SK-N-SH (cell line): ENCODE measurements at regions not wholly inside any gene's neighbourhood (a gene's known extent, or its start where the extent isn't known, plus 50 kb on each side); places are given as distances from the start of the nearest gene placed in this dataset.

Experiments
- CTCF ChIA-PET: fragments of 300-600, 350-600 bp; formaldehyde crosslinking; extraction: SDS; loops from one replicate; lab custom pipeline; 2021; lab: Yijun Ruan, JAX
- POLR2A ChIA-PET: fragments of 350-600 bp; sonication (Branson Sonifier 250); formaldehyde crosslinking; extraction: SDS; loops from one replicate; lab custom pipeline; 2020; ENCODE audit warnings: antibody characterized with exemption, inconsistent platforms; lab: Yijun Ruan, JAX
- DNase-seq: peaks from one replicate; pipeline ENCODE4 v3.0.0; 2012
- H2AFZ ChIP-seq: fragments of 200-600 bp; sonication (generic); 2 replicates; pipeline ENCODE4 v1.8.1; 2016; ENCODE audit warnings: antibody characterized with exemption, mild to moderate bottlenecking, low read depth
- H3F3A ChIP-seq: fragments of 200-600 bp; sonication (generic); replicated peaks from 2 replicates; pipeline ENCODE3; 2016; ENCODE audit warnings: antibody characterized with exemption, mild to moderate bottlenecking; ENCODE audit not compliant: insufficient read depth
- H3K27ac ChIP-seq, 2 experiments: fragments of 200-500 bp in 1 of 2; fragments of 200-600 bp in 1 of 2; sonication (Bioruptor generic) in 1 of 2; sonication (generic), shearing (Covaris generic) in 1 of 2; 2 replicates each; pipeline versions ENCODE4 v1.5.1 to v1.6.1; 2014 to 2016; ENCODE audit warnings: low read depth in 2 of 2, inconsistent platforms in 1 of 2, low read length in 1 of 2, mild to moderate bottlenecking in 1 of 2, mixed read lengths in 1 of 2
- H3K27me3 ChIP-seq: fragments of 200-600 bp; sonication (generic), shearing (Covaris generic); 2 replicates; pipeline ENCODE4 v1.6.1; 2016; ENCODE audit warnings: mixed run types; ENCODE audit not compliant: insufficient read depth
- H3K36me3 ChIP-seq, 2 experiments: fragments of 200-500 bp in 1 of 2; fragments of 200-600 bp in 1 of 2; sonication (Bioruptor generic) in 1 of 2; sonication (generic) in 1 of 2; replicated peaks in 1 of 2; 2 replicates each; pipeline versions ENCODE3 to v1.5.1; 2014 to 2016; ENCODE audit warnings: low read length in 1 of 2, mild to moderate bottlenecking in 1 of 2; ENCODE audit not compliant: insufficient read depth in 2 of 2, control insufficient read depth in 1 of 2
- H3K4me1 ChIP-seq, 2 experiments: fragments of 200-500 bp in 1 of 2; fragments of 200-600 bp in 1 of 2; sonication (Bioruptor generic) in 1 of 2; sonication (generic), shearing (Covaris generic) in 1 of 2; 2 replicates each; pipeline versions ENCODE4 v1.5.1 to v1.6.1; 2014 to 2016; ENCODE audit warnings: low read depth in 1 of 2, low read length in 1 of 2, mixed run types in 1 of 2; ENCODE audit not compliant: insufficient read depth in 2 of 2, control insufficient read depth in 1 of 2
- H3K4me2 ChIP-seq: fragments of 200-600 bp; sonication (generic), shearing (Covaris generic); 2 replicates; pipeline ENCODE4 v1.6.1; 2017; ENCODE audit warnings: mixed run types
- H3K4me3 ChIP-seq, 2 experiments: fragments of 200-500 bp in 1 of 2; fragments of 200-600 bp in 1 of 2; sonication (Bioruptor generic) in 1 of 2; sonication (generic), shearing (Covaris generic) in 1 of 2; 2 replicates each; pipeline versions ENCODE4 v1.5.1 to v1.8.1; 2014 to 2016; ENCODE audit warnings: low read depth in 2 of 2, inconsistent platforms in 1 of 2, low read length in 1 of 2, mild to moderate bottlenecking in 1 of 2, mixed read lengths in 1 of 2, moderate library complexity in 1 of 2
- H3K79me2 ChIP-seq: fragments of 200-600 bp; sonication (generic); 2 replicates; pipeline ENCODE4 v1.8.1; 2017; ENCODE audit warnings: mild to moderate bottlenecking; ENCODE audit not compliant: insufficient read depth
- H3K9ac ChIP-seq: fragments of 200-600 bp; sonication (generic); 2 replicates; pipeline ENCODE4 v1.6.1; 2017; ENCODE audit warnings: mixed run types
- H3K9me2 ChIP-seq: fragments of 200-600 bp; sonication (generic); 2 replicates; pipeline ENCODE4 v1.6.1; 2017; ENCODE audit warnings: mixed run types
- H3K9me3 ChIP-seq: fragments of 200-600 bp; sonication (generic); 2 replicates; pipeline ENCODE4 v1.6.1; 2017; ENCODE audit warnings: mixed run types, mild to moderate bottlenecking, moderate library complexity
- H4K20me1 ChIP-seq: fragments of 200-600 bp; sonication (generic); 2 replicates; pipeline ENCODE4 v1.6.1; 2017; ENCODE audit warnings: mild to moderate bottlenecking, mixed run types; ENCODE audit not compliant: insufficient read depth
- CHD2 ChIP-seq: fragments of 150-350 bp; IDR thresholded peaks from 2 replicates; pipeline ENCODE4 v1.6.1; 2018; ENCODE audit warnings: low read length; ENCODE audit not compliant: partially characterized antibody
- EP300 ChIP-seq, 2 experiments: IDR thresholded peaks; 2 replicates each; pipeline versions ENCODE4 v1.4.0 to v1.6.1; 2012; ENCODE audit warnings: borderline replicate concordance in 1 of 2, low read depth in 1 of 2, low read length in 1 of 2
- FOXM1 ChIP-seq: IDR thresholded peaks from 2 replicates; pipeline ENCODE4 v1.4.0; 2012; ENCODE audit warnings: low read depth, mild to moderate bottlenecking
- GABPA ChIP-seq: IDR thresholded peaks from 2 replicates; pipeline ENCODE4 v1.4.0; 2012; ENCODE audit warnings: low read depth, mild to moderate bottlenecking
- IRF3 ChIP-seq: fragments of 150-350 bp; IDR thresholded peaks from 2 replicates; pipeline ENCODE4 v1.6.1; 2016; ENCODE audit warnings: mild to moderate bottlenecking, low read depth, low read length
- MEF2A ChIP-seq: IDR thresholded peaks from 2 replicates; pipeline ENCODE4 v1.4.0; 2012; ENCODE audit warnings: low read depth, borderline replicate concordance
- POLR2AphosphoS5 ChIP-seq: IDR thresholded peaks from 2 replicates; pipeline ENCODE4 v1.6.1; 2012; ENCODE audit warnings: low read depth, low read length
- RAD21 ChIP-seq: IDR thresholded peaks from 2 replicates; pipeline ENCODE4 v1.6.1; 2012; ENCODE audit warnings: mild to moderate bottlenecking, low read length
- RCOR1 ChIP-seq: fragments of 150-350 bp; IDR thresholded peaks from 2 replicates; pipeline ENCODE4 v1.6.1; 2017; ENCODE audit warnings: antibody characterized with exemption, low read length
- REST ChIP-seq: IDR thresholded peaks from 2 replicates; pipeline ENCODE4 v1.6.1; 2012; ENCODE audit warnings: mild to moderate bottlenecking, low read depth, low read length, moderate library complexity
- RFX5 ChIP-seq: IDR thresholded peaks from 2 replicates; pipeline ENCODE4 v1.6.1; 2012; ENCODE audit warnings: mild to moderate bottlenecking, improper control_type of control experiment, low read length
- SMC3 ChIP-seq: IDR thresholded peaks from 2 replicates; pipeline ENCODE4 v1.6.1; 2012; ENCODE audit warnings: low read depth, low read length, improper control_type of control experiment
- TAF1 ChIP-seq: IDR thresholded peaks from 2 replicates; pipeline ENCODE4 v1.6.1; 2012; ENCODE audit warnings: low read depth, mild to moderate bottlenecking, low read length, moderate library complexity, borderline replicate concordance
- TCF12 ChIP-seq: IDR thresholded peaks from 2 replicates; pipeline ENCODE4 v1.4.0; 2012
- TEAD4 ChIP-seq: IDR thresholded peaks from 2 replicates; pipeline ENCODE4 v1.4.0; 2012; ENCODE audit warnings: mild to moderate bottlenecking, borderline replicate concordance; ENCODE audit not compliant: insufficient read depth
- YY1 ChIP-seq: IDR thresholded peaks from 2 replicates; pipeline ENCODE4 v1.4.0; 2012; ENCODE audit warnings: low read depth, mild to moderate bottlenecking
- WGBS: methylation state at CpG from one replicate; pipeline ENCODE4 v1.1.6; 2017; ENCODE audit warnings: low lambda C conversion rate; 5-methylcytosine and 5-hydroxymethylcytosine counted together
- TF ChIP-seq, protein P1 (sequence below): IDR thresholded peaks from 2 replicates; pipeline ENCODE4 v1.4.0; 2012; ENCODE audit warnings: low read depth, borderline replicate concordance
- TF ChIP-seq, protein P2 (sequence below): IDR thresholded peaks from 2 replicates; pipeline ENCODE4; 2012

DNA sequence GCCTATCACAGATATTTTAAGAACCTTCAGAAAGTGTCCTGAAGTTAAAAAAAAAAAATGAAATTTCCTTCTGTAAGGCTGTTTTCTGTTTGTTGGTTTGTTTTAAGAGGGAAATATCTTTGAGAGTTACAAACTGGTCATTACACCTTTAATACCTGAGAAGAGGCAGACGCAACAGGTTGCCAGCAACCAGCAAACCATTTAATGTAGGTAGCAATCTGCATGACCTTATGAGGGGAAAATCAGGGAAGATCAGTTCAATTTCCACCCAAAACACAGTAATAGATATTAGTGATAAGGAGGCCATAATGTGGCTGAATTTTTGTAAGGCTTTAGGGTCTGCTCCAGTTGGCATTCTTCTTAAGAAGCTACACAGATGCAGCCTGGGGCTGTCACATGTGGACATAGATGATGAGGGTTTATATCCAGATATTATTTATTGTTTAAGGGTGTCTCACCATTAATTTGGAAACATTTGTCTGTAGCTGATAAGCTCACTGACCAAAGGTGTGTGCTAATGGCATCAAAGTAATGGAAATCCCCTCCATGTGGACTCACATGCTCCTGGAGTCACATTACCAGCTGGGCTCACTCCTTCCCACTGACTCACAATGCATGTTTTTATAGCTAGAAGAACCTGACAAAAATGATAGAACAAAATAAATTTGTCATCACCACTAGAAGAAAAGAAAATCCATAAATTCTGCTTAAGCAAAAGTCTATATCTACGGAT, 83.5 kb upstream of the DTNA start:
- H3K4me2 ChIP-seq, result no peak overlapping the region
- no peak for DNase-seq
- H3K27me3 ChIP-seq, result no peaks in the 10 kb centered on the region
- H3K36me3 ChIP-seq, result no peaks in the 10 kb centered on the region
- 92% methylated on average over 2 of the region's 2 CpGs for WGBS
- H3K4me3 ChIP-seq, result no peak overlapping the region
- ChIA-PET CTCF (no interaction called here), POLR2A (no interaction called here)
- H3K27ac ChIP-seq, result no peak overlapping the region
- no peaks in the 10 kb centered on the region for H3F3A ChIP-seq
- no peaks in the 10 kb centered on the region for H3K9me2 ChIP-seq
- H3K9me3 ChIP-seq, result no peaks in the 10 kb centered on the region
- no peaks in the 10 kb centered on the region for H3K79me2 ChIP-seq
- no peaks in the 10 kb centered on the region; a peak in 2 of 4 replicates for H3K4me1 ChIP-seq
- H2AFZ ChIP-seq, result no peak overlapping the region
- H4K20me1 ChIP-seq, result no peaks in the 10 kb centered on the region
- TF ChIP-seq MEF2A, result no peak
- no peak for TF ChIP-seq TCF12
- no peak for TF ChIP-seq RFX5
- no peak for TF ChIP-seq EP300 (IDR thresholded peaks at IDR 0.05; ENCODE audit: borderline replicate concordance in 1 of 2, low read depth in 1 of 2, low read length in 1 of 2)
- no peak for TF ChIP-seq TEAD4
- TF ChIP-seq, protein P1, sequence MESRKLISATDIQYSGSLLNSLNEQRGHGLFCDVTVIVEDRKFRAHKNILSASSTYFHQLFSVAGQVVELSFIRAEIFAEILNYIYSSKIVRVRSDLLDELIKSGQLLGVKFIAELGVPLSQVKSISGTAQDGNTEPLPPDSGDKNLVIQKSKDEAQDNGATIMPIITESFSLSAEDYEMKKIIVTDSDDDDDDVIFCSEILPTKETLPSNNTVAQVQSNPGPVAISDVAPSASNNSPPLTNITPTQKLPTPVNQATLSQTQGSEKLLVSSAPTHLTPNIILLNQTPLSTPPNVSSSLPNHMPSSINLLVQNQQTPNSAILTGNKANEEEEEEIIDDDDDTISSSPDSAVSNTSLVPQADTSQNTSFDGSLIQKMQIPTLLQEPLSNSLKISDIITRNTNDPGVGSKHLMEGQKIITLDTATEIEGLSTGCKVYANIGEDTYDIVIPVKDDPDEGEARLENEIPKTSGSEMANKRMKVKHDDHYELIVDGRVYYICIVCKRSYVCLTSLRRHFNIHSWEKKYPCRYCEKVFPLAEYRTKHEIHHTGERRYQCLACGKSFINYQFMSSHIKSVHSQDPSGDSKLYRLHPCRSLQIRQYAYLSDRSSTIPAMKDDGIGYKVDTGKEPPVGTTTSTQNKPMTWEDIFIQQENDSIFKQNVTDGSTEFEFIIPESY, result no peak
- no peak for TF ChIP-seq SMC3
- TF ChIP-seq, protein P2, sequence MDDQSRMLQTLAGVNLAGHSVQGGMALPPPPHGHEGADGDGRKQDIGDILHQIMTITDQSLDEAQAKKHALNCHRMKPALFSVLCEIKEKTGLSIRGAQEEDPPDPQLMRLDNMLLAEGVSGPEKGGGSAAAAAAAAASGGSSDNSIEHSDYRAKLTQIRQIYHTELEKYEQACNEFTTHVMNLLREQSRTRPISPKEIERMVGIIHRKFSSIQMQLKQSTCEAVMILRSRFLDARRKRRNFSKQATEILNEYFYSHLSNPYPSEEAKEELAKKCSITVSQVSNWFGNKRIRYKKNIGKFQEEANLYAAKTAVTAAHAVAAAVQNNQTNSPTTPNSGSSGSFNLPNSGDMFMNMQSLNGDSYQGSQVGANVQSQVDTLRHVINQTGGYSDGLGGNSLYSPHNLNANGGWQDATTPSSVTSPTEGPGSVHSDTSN, result no peak
- TF ChIP-seq YY1, result no peak
- no peak for TF ChIP-seq TAF1
- no peak for TF ChIP-seq REST
- TF ChIP-seq POLR2AphosphoS5, result no peak
- TF ChIP-seq IRF3, result no peak
- TF ChIP-seq RCOR1, result no peak
- TF ChIP-seq CHD2, result no peak
- no peak for TF ChIP-seq RAD21
- TF ChIP-seq FOXM1, result no peak
- TF ChIP-seq GABPA, result no peak
- H3K9ac ChIP-seq, result no peak overlapping the region
